Naive thymus-derived CD4-positive, alpha-beta T cell (primary cell): ENCODE measurements at regions not wholly inside any gene's neighbourhood (a gene's known extent, or its start where the extent isn't known, plus 50 kb on each side); places are given as distances from the start of the nearest gene placed in this dataset.
"Not testable (repeated sequence)": the region's sequence is repeated elsewhere in the genome, so short reads cannot be mapped to it uniquely, and the experiment has no call there.

Experiments
- ATAC-seq: fragments of 150-1000 bp; cut with Tn5 transposase; 2 replicates; pipeline ENCODE4 v1.10.0; 2021; ENCODE audit warnings: mild to moderate bottlenecking, moderate library complexity
- CTCF ChIA-PET: fragments of 350-600 bp; sonication (Branson Sonifier 250); formaldehyde crosslinking; loops from one replicate; lab custom pipeline; 2021; ENCODE audit warnings: antibody characterized with exemption; lab: Charles Lee
- POLR2A ChIA-PET: fragments of 350-600 bp; sonication (Branson Sonifier 250); formaldehyde crosslinking; loops from one replicate; lab custom pipeline; 2021; ENCODE audit warnings: antibody characterized with exemption, inconsistent platforms; lab: Charles Lee
- DNase-seq, 9 donors: peaks; one replicate each; pipeline versions ENCODE4 v3.0.0 to v3.0.0-alpha.2; 2020 to 2022; ENCODE audit warnings: mixed read lengths in 1 of 9
- H3K27ac ChIP-seq: one replicate; pipeline ENCODE4 v1.7.0; 2013; ENCODE audit warnings: mild to moderate bottlenecking, low read depth, low read length, moderate library complexity
- H3K27me3 ChIP-seq, 2 donors: one replicate each; pipeline ENCODE4 v1.7.0; 2013; ENCODE audit warnings: low read length in 2 of 2, mild to moderate bottlenecking in 2 of 2, moderate library complexity in 2 of 2; ENCODE audit not compliant: control insufficient read depth in 2 of 2, insufficient read depth in 2 of 2
- H3K36me3 ChIP-seq, 3 experiments: 1 replicate in 2 of 3; 2 replicates in 1 of 3; pipeline ENCODE4 v1.7.0; 2013; ENCODE audit warnings: low read length in 3 of 3, mild to moderate bottlenecking in 3 of 3, moderate library complexity in 1 of 3; ENCODE audit not compliant: insufficient read depth in 3 of 3, control insufficient read depth in 2 of 3
- H3K4me1 ChIP-seq, 2 donors: one replicate each; pipeline ENCODE4 v1.7.0; 2013; ENCODE audit warnings: low read length in 2 of 2, mild to moderate bottlenecking in 2 of 2, moderate library complexity in 1 of 2; ENCODE audit not compliant: control insufficient read depth in 2 of 2, insufficient read depth in 2 of 2
- H3K4me3 ChIP-seq: 2 replicates; pipeline ENCODE4 v1.7.0; 2013; ENCODE audit warnings: mild to moderate bottlenecking, low read length
- H3K9me3 ChIP-seq, 3 experiments: 1 replicate in 2 of 3; 2 replicates in 1 of 3; pipeline ENCODE4 v1.7.0; 2013; ENCODE audit warnings: low read length in 3 of 3; ENCODE audit not compliant: control insufficient read depth in 2 of 3
- H3K27ac Mint-ChIP-seq, 9 donors: one replicate each; pipeline ENCODE4 v1.8.0; 2020 to 2022; ENCODE audit warnings: mixed read lengths in 9 of 9, mild to moderate bottlenecking in 8 of 9, moderate library complexity in 5 of 9, inconsistent platforms in 2 of 9
- H3K27me3 Mint-ChIP-seq, 5 donors: one replicate each; pipeline ENCODE4 v1.8.0; 2021 to 2022; ENCODE audit warnings: mixed read lengths in 5 of 5, mild to moderate bottlenecking in 1 of 5
- H3K36me3 Mint-ChIP-seq, 5 donors: one replicate each; pipeline ENCODE4 v1.8.0; 2020 to 2022; ENCODE audit warnings: mixed read lengths in 5 of 5, mild to moderate bottlenecking in 3 of 5, inconsistent platforms in 1 of 5
- H3K4me1 Mint-ChIP-seq, 7 donors: one replicate each; pipeline ENCODE4 v1.8.0; 2020 to 2022; ENCODE audit warnings: mixed read lengths in 7 of 7, mild to moderate bottlenecking in 3 of 7, inconsistent platforms in 1 of 7
- H3K4me3 Mint-ChIP-seq, 10 donors: one replicate each; pipeline ENCODE4 v1.8.0; 2020 to 2022; ENCODE audit warnings: mild to moderate bottlenecking in 10 of 10, mixed read lengths in 10 of 10, moderate library complexity in 6 of 10, inconsistent platforms in 2 of 10
- H3K9me3 Mint-ChIP-seq, 11 donors: one replicate each; pipeline ENCODE4 v1.8.0; 2020 to 2022; ENCODE audit warnings: mixed read lengths in 11 of 11, mild to moderate bottlenecking in 4 of 11, inconsistent platforms in 1 of 11, moderate library complexity in 1 of 11
- intact Hi-C, 2 donors: fragments of 100-400 bp; cut with micrococcal nuclease; formaldehyde crosslinking; loops; one replicate each; pipeline ENCODE4 v1.15.1; 2023

DNA sequence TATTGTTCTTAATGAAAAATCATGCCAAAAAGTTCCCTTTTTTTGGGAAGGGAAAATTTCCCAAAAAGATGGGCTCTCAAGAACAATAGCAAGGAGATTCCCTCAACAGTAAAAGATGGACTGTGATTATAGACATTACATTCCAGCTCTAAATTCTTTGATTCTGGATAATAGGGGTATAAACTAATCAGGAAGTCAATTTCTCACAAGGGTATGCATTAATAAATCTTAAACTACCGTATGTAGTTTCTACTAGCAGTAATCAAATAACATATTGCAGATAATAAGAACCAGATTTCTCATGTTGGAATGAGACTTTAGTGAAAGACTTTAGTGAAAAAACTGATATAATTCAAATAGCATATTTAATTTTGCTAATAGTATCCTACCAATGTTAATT is 144.8 kb upstream of the PTPRG start:
- DNase-seq (no peak), ATAC-seq (no peak)
- H3K27ac ChIP-seq = no peak overlapping the region
- Mint-ChIP-seq H3K4me1 (peaks cover 0 to 6% (median 0%) of the 10 kb centered on the region in 7 donors), H3K9me3 (peaks cover 0 to 5% (median 0%) of the 10 kb centered on the region in 11 donors), H3K27ac (no peak overlapping the region), H3K4me3 (no peak overlapping the region), H3K27me3 (peaks cover 0 to 30% (median 4%) of the 10 kb centered on the region in 5 donors), H3K36me3 (no peaks in the 10 kb centered on the region)
- H3K27me3 ChIP-seq = no peaks in the 10 kb centered on the region
- CTCF ChIA-PET = no interaction called here
- POLR2A ChIA-PET = no interaction called here
- no peak overlapping the region for H3K4me3 ChIP-seq
- H3K4me1 ChIP-seq = no peaks in the 10 kb centered on the region
- H3K9me3 ChIP-seq = no peaks in the 10 kb centered on the region
- intact Hi-C loops = no loop called here
- no peaks in the 10 kb centered on the region for H3K36me3 ChIP-seq

DNA sequence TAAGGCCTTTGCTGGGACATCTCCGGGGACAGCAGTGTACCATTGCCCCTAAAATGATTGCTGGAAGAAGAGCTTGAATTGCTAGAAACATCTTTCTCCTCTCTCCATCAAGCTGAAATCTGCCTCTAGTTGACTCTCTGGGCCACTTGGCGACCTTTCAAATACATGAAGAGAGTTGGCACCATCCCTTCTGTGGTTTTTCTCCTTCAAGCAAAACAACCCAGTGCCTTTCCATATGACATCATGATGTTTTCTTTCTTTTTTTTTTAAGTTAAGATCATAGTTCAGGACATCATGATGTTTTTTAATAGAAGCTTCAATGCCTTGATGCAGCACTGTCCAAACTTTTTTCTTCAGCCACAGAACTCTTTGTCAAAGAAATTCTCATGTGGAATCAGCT is 144.0 kb upstream of the PTPRG start:
- H3K27me3 Mint-ChIP-seq = peaks cover 0 to 28% (median 4%) of the 10 kb centered on the region in 5 donors
- no peaks in the 10 kb centered on the region for H3K36me3 Mint-ChIP-seq
- no peaks in the 10 kb centered on the region for H3K9me3 ChIP-seq
- H3K4me3 Mint-ChIP-seq = no peak overlapping the region
- POLR2A ChIA-PET = no interaction called here
- CTCF ChIA-PET = no interaction called here
- no peak overlapping the region for H3K27ac Mint-ChIP-seq
- intact Hi-C loops = no loop called here
- peaks cover 0 to 5% (median 0%) of the 10 kb centered on the region in 11 donors for H3K9me3 Mint-ChIP-seq
- peaks cover 0 to 6% (median 0%) of the 10 kb centered on the region in 7 donors for H3K4me1 Mint-ChIP-seq
- no peaks in the 10 kb centered on the region for H3K27me3 ChIP-seq
- no peaks in the 10 kb centered on the region for H3K36me3 ChIP-seq
- no peak for DNase-seq
- H3K4me1 ChIP-seq = no peaks in the 10 kb centered on the region
- no peak overlapping the region for H3K4me3 ChIP-seq
- no peak overlapping the region for H3K27ac ChIP-seq
- ATAC-seq = no peak

DNA sequence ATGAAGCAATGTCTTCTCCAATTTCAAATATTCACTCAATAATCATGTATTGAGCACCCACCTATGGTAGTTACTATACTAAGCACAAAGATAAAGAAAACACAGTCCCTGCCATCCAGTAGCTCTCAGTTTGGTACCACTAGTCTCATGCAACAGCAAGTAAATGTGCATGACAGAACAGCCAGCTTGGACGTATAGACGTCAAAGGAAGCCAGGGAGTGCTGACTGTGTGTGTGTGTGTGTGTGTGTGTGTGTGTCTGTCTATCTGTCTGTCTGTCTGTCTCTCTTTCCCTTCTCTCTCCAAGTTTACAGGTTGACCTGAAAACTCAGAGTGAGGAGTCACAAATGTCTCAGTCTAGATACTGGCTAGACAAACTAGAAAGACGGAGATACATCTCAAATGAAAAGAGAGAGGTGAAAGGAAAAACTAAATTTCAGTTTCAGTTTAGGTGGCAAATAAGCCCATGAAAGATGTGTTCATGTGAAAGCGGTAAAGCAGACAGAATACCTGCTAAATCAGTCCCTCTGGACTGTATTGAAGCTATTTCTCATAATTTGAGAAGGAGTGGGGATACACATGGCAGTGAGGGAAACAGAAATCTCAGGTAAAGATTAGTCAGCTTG is 141.1 kb upstream of the PTPRG start:
- Histone ChIP-seq H3K4me1 (no peaks in the 10 kb centered on the region), H3K36me3 (no peaks in the 10 kb centered on the region), H3K9me3 (no peaks in the 10 kb centered on the region), H3K27me3 (no peaks in the 10 kb centered on the region), H3K4me3 (no peak overlapping the region), H3K27ac (no peak overlapping the region)
- Mint-ChIP-seq H3K4me1 (peaks cover 0 to 6% (median 0%) of the 10 kb centered on the region in 7 donors), H3K9me3 (peaks cover 0 to 5% (median 0%) of the 10 kb centered on the region in 11 donors), H3K36me3 (no peaks in the 10 kb centered on the region), H3K4me3 (peak overlapping the region in 5 of 10 donors; percentile 14 to 69 (median 51)), H3K27ac (peak overlapping the region in 2 of 9 donors; percentile 10 to 69), H3K27me3 (peaks cover 0 to 22% (median 6%) of the 10 kb centered on the region in 5 donors)
- CTCF ChIA-PET = no interaction called here
- DNase-seq (no peak), ATAC-seq (no peak)
- intact Hi-C loops = no loop called here
- POLR2A ChIA-PET = no interaction called here

DNA sequence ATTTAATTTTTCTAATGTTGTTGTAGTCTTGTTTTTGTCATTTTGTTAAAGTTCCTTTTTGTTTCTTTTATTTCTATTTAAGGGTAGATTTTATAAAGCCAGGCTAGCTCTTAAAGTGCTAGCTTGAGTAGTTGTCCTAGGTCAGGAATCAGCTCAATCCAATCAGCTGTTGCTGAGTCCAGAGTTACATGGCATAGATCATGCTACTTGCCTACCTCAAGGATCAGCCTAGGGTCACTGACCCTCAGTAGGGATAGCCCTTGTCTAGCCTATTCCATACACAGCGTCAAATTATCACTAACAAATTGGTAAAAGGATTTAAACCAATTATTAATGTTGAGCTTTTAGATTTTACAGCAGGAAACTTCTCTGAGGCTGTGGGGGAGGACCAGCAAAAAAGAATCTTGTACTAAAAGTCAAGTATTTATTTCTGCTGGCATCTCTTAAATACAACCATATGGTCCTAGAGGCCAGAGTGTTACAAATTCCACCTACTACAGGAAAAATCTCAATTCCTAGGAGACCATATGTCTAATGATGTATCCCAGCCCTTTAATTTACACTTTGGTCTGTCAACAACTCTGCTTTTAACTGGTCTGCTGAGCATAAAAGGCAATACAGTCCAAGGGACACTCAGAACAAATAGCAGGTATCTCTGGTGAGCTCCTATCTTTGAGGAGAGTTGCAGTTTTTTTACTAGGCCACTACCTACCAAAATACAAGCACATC is 138.3 kb upstream of the PTPRG start:
- Mint-ChIP-seq H3K27me3 (peaks cover 0 to 20% (median 9%) of the 10 kb centered on the region in 5 donors), H3K9me3 (no peaks in the 10 kb centered on the region), H3K36me3 (no peaks in the 10 kb centered on the region), H3K27ac (no peak overlapping the region), H3K4me3 (no peak overlapping the region), H3K4me1 (peaks cover 0 to 6% (median 0%) of the 10 kb centered on the region in 7 donors)
- H3K27me3 ChIP-seq = no peaks in the 10 kb centered on the region
- no peak overlapping the region for H3K27ac ChIP-seq
- no peaks in the 10 kb centered on the region for H3K4me1 ChIP-seq
- H3K36me3 ChIP-seq = no peaks in the 10 kb centered on the region
- ChIA-PET CTCF (interaction anchor here (0.7 kb wide), 1 partner anchor 11 kb away, joined by 3 read pairs; no protein-coding TSS in a partner anchor), POLR2A (no interaction called here)
- no peak overlapping the region for H3K4me3 ChIP-seq
- ATAC-seq (no peak), DNase-seq (no peak)
- intact Hi-C loops = no loop called here
- no peaks in the 10 kb centered on the region for H3K9me3 ChIP-seq

DNA sequence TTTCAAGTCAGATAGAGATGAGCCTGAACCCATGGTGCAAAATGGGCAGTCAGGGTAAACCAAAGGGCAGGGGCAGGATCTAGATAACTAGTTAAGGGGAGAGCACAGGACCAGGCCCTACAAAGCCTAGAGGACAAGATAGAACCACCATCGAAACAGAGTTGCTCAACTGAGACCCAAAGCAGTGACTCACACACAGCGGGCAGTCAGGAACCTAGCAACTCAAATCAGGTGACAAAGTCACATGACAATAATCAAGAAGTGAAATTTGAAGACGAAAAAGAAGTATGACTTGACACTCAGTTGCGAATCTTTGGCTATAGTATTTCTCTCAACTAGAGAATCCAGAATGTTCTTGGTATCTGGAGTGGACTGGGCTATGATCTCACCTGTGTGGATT is 136.0 kb upstream of the PTPRG start:
- ChIA-PET POLR2A (no interaction called here), CTCF (no interaction called here)
- H3K27ac ChIP-seq = no peak overlapping the region
- intact Hi-C loops = no loop called here
- no peak for ATAC-seq
- H3K36me3 Mint-ChIP-seq = no peaks in the 10 kb centered on the region
- no peak overlapping the region for H3K4me3 ChIP-seq
- DNase-seq = no peak
- no peaks in the 10 kb centered on the region for H3K4me1 ChIP-seq
- no peaks in the 10 kb centered on the region for H3K9me3 ChIP-seq
- no peaks in the 10 kb centered on the region for H3K27me3 ChIP-seq
- no peaks in the 10 kb centered on the region for H3K9me3 Mint-ChIP-seq
- peaks cover 0 to 1% (median 0%) of the 10 kb centered on the region in 7 donors for H3K4me1 Mint-ChIP-seq
- no peaks in the 10 kb centered on the region for H3K36me3 ChIP-seq
- H3K27ac Mint-ChIP-seq = no peak overlapping the region
- peaks cover 0 to 18% (median 2%) of the 10 kb centered on the region in 5 donors for H3K27me3 Mint-ChIP-seq
- H3K4me3 Mint-ChIP-seq = no peak overlapping the region

DNA sequence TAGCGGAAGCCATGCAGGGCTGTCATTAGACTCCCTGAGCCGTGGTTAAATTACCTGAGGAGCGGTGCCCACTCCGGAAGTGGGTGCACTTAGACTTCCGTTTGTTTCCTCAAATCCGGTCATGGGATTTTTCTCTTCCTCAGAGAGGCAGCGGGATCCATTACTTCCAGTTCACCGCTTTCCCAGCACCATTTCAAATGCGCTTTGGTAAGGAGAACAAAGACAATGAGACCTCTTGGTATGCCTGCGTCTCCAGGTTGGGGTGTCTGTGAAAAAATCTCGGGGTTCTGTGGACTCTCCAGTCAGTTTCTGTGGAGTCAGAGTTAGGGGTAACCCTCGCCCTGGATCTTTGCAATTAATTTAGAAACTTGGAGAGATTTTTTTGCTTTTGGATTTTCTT is 132.3 kb upstream of the PTPRG start:
- intact Hi-C loops = no loop called here
- no peak for ATAC-seq
- peaks cover 0 to 4% (median 0%) of the 10 kb centered on the region in 11 donors for H3K9me3 Mint-ChIP-seq
- H3K4me1 Mint-ChIP-seq = no peaks in the 10 kb centered on the region
- Histone ChIP-seq H3K4me1 (no peaks in the 10 kb centered on the region), H3K27ac (no peak overlapping the region), H3K4me3 (no peak overlapping the region), H3K9me3 (no peaks in the 10 kb centered on the region), H3K36me3 (no peaks in the 10 kb centered on the region), H3K27me3 (no peaks in the 10 kb centered on the region)
- CTCF ChIA-PET = no interaction called here
- no peak overlapping the region for H3K4me3 Mint-ChIP-seq
- H3K27ac Mint-ChIP-seq = no peak overlapping the region
- peaks cover 0 to 13% (median 0%) of the 10 kb centered on the region in 5 donors for H3K27me3 Mint-ChIP-seq
- DNase-seq = no peak
- POLR2A ChIA-PET = no interaction called here
- H3K36me3 Mint-ChIP-seq = no peaks in the 10 kb centered on the region

DNA sequence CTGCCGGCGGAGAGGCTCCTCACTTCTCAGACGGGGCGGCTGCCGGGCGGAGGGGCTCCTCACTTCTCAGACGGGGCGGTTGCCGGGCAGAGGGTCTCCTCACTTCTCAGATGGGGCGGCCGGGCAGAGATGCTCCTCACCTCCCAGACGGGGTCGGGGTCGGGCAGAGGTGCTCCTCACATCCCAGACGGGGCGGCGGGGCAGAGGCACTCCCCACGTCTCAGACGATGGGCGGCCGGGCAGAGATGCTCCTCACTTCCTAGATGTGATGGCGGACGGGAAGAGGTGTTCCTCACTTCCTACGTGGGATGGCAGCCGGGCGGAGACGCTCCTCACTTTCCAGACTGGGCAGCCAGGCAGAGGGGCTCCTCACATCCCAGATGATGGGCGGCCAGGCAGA is 126.5 kb upstream of the PTPRG start:
- DNase-seq, H3K27ac ChIP-seq, CTCF ChIA-PET, ATAC-seq, H3K4me3 Mint-ChIP-seq, H3K27me3 ChIP-seq, intact Hi-C loops, H3K4me1 Mint-ChIP-seq, H3K36me3 ChIP-seq, H3K36me3 Mint-ChIP-seq, H3K9me3 ChIP-seq, H3K27me3 Mint-ChIP-seq, H3K4me3 ChIP-seq, H3K27ac Mint-ChIP-seq, H3K4me1 ChIP-seq, POLR2A ChIA-PET: not testable (repeated sequence)
- peaks cover 0 to 11% (median 2%) of the 10 kb centered on the region in 11 donors for H3K9me3 Mint-ChIP-seq
